ENCODE measurements at regions not wholly inside any gene's neighbourhood (a gene's known extent, or its start where the extent isn't known, plus 50 kb on each side); places are given as distances from the start of the nearest gene placed in this dataset.
"Not testable (repeated sequence)": the region's sequence is repeated elsewhere in the genome, so short reads cannot be mapped to it uniquely, and the experiment has no call there.

DNA sequence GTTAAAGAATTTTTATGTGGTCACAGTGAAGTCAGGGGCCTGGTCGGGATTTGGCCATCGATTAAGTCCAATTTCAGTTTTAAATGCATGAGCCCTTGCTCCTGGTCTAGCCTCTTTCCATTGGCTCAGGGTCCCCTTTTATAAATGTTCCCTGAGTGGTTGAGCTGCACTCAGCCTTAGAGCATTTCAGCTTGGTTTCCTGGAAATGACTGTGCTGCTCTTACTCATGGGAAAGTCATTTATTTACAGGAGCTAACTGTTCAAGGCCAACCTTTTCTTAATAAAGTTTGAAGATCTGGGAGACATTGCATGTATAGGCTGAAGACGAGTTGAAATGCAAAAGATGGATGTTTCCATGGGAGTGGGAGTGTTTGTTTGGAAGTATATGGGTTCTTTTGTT, 98.8 kb upstream of the CLNK start:
- TF ChIP-seq POLR2AphosphoS5 (IDR thresholded peaks at IDR 0.05), result no peak
- no peak for TF ChIP-seq POLR2A (IDR thresholded peaks at IDR 0.05)
- TF ChIP-seq, protein P1, sequence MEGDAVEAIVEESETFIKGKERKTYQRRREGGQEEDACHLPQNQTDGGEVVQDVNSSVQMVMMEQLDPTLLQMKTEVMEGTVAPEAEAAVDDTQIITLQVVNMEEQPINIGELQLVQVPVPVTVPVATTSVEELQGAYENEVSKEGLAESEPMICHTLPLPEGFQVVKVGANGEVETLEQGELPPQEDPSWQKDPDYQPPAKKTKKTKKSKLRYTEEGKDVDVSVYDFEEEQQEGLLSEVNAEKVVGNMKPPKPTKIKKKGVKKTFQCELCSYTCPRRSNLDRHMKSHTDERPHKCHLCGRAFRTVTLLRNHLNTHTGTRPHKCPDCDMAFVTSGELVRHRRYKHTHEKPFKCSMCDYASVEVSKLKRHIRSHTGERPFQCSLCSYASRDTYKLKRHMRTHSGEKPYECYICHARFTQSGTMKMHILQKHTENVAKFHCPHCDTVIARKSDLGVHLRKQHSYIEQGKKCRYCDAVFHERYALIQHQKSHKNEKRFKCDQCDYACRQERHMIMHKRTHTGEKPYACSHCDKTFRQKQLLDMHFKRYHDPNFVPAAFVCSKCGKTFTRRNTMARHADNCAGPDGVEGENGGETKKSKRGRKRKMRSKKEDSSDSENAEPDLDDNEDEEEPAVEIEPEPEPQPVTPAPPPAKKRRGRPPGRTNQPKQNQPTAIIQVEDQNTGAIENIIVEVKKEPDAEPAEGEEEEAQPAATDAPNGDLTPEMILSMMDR (IDR thresholded peaks at IDR 0.05), result no peak
- TF ChIP-seq EP300 (IDR thresholded peaks at IDR 0.05; ENCODE audit: low read depth), result no peak
- intact Hi-C loops (cut with DNase I; ENCODE audit: low total_unique reads) (no loop called here), in situ Hi-C loops (cut with MboI; ENCODE audit: low pct_ligation_motif_present in 1 of 4, low pct_unique_long_range_greater_than_20kb in 1 of 4, low sequenced_read_pairs in 3 of 4) (no loop called here)
- Histone ChIP-seq H3K36me3 (no peaks in the 10 kb centered on the region), H3K4me1 (no peaks in the 10 kb centered on the region), H3K9me3 (no peaks in the 10 kb centered on the region), H3K27ac (no peak overlapping the region), H3K4me3 (no peak overlapping the region), H3K27me3 (no peaks in the 10 kb centered on the region)
- 49 to 70% methylated on average over 3 of the region's 3 CpGs for WGBS, 2 donors (ENCODE audit: low coverage in 1 of 2)
- DNase-seq, result no peak

DNA sequence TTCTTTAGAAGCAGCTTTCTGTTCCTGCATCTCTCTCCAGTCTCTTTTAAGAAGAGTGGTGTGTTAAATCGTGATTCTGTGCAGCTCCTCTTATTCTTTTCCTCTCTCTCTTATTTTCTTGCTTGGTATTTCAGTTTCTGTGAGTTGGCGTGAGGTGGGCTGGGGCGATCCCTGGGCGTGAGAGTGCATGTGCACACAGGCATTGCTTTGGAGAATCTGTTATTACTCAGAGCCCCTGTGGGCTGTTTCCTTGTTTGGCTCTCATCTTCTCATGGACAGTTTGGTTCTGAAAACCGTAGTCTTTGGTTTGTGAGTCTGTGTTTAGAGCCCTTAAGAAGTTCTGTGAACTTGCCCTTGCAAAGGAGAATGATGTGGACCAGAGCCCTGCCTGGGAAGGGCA, 97.2 kb upstream of the CLNK start:
- Histone ChIP-seq H3K4me3 (no peak overlapping the region), H3K9me3 (no peaks in the 10 kb centered on the region), H3K27ac (no peak overlapping the region), H3K27me3 (no peaks in the 10 kb centered on the region), H3K4me1 (no peaks in the 10 kb centered on the region), H3K36me3 (no peaks in the 10 kb centered on the region)
- 72 to 95% methylated on average over 5 of the region's 5 CpGs for WGBS, 2 donors (ENCODE audit: low coverage in 1 of 2)
- in situ Hi-C loops (cut with MboI; ENCODE audit: low pct_ligation_motif_present in 1 of 4, low pct_unique_long_range_greater_than_20kb in 1 of 4, low sequenced_read_pairs in 3 of 4) (no loop called here), intact Hi-C loops (cut with DNase I; ENCODE audit: low total_unique reads) (no loop called here)
- TF ChIP-seq POLR2A (IDR thresholded peaks at IDR 0.05), result no peak
- TF ChIP-seq, protein P1 (IDR thresholded peaks at IDR 0.05), result no peak
- no peak for TF ChIP-seq EP300 (IDR thresholded peaks at IDR 0.05; ENCODE audit: low read depth)
- no peak for TF ChIP-seq POLR2AphosphoS5 (IDR thresholded peaks at IDR 0.05)
- no peak for DNase-seq

- H3K4me3 ChIP-seq; H3K4me1 ChIP-seq; DNase-seq; H3K27me3 ChIP-seq; H3K27ac ChIP-seq; in situ Hi-C loops (cut with MboI; ENCODE audit: low pct_ligation_motif_present in 1 of 4, low pct_unique_long_range_greater_than_20kb in 1 of 4, low sequenced_read_pairs in 3 of 4); H3K9me3 ChIP-seq; intact Hi-C loops (cut with DNase I; ENCODE audit: low total_unique reads); H3K36me3 ChIP-seq: not testable (repeated sequence)
- 89% methylated on average over 13 of the region's 13 CpGs; no CpG with 5 or more reads in 1 of the 2 donors for WGBS, 2 donors (ENCODE audit: low coverage in 1 of 2)
These were observed 96.2 kb upstream of the CLNK start for GRCh38 chr4:10780803-10781202.

DNA sequence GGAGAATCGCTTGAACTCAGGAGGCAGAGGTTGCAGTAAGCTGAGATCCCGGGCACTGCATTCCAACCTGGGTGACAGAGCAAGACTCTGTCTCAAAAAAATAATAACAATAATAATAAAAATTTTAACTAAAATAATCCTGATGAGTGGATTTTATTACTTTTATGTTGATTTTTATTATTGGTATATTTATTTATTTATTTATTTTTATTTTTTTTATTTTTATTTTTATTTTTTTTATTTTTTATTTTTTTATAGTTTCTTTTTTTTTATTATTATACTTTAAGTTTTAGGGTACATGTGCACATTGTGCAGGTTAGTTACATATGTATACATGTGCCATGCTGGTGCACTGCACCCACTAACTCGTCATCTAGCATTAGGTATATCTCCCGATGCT, 90.6 kb upstream of the CLNK start:
- in situ Hi-C loops (cut with MboI; ENCODE audit: low pct_ligation_motif_present in 1 of 4, low pct_unique_long_range_greater_than_20kb in 1 of 4, low sequenced_read_pairs in 3 of 4); DNase-seq; H3K9me3 ChIP-seq; H3K36me3 ChIP-seq; H3K4me3 ChIP-seq; H3K4me1 ChIP-seq; H3K27ac ChIP-seq; H3K27me3 ChIP-seq; intact Hi-C loops (cut with DNase I; ENCODE audit: low total_unique reads): not testable (repeated sequence)
- 91 to 98% methylated on average over 2 to 4 of the region's 4 CpGs for WGBS, 2 donors (ENCODE audit: low coverage in 1 of 2)

DNA sequence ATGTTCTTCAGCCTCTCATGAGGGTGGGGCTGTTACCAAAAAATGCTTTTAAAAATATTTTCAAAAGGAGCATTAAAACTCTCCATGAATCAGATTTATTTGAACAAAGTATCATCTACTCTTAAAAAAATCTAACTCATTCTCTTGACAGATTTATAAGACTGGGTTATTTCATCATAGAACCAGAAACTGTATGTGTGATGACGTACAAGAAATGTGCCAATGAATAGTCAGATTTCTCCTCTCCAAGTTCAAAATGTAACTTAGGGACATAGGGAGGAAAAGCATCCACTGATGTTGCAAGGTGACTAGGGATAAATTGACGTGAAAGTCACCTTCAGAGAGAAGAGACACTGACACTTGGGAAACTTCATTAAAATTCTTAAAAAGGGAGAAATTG, 89.1 kb upstream of the CLNK start:
- H3K36me3 ChIP-seq, result no peaks in the 10 kb centered on the region
- no peaks in the 10 kb centered on the region for H3K27me3 ChIP-seq
- no peak overlapping the region for H3K4me3 ChIP-seq
- no peak for DNase-seq
- no peak overlapping the region for H3K27ac ChIP-seq
- TF ChIP-seq EP300 (IDR thresholded peaks at IDR 0.05; ENCODE audit: low read depth) (no peak), POLR2AphosphoS5 (IDR thresholded peaks at IDR 0.05) (no peak), POLR2A (IDR thresholded peaks at IDR 0.05) (no peak)
- TF ChIP-seq, protein P1 (IDR thresholded peaks at IDR 0.05), result no peak
- in situ Hi-C loops (cut with MboI; ENCODE audit: low pct_ligation_motif_present in 1 of 4, low pct_unique_long_range_greater_than_20kb in 1 of 4, low sequenced_read_pairs in 3 of 4), result no loop called here
- H3K9me3 ChIP-seq, result no peaks in the 10 kb centered on the region
- WGBS, 2 donors (ENCODE audit: low coverage in 1 of 2), result 82 to 86% methylated on average over 2 of the region's 2 CpGs
- H3K4me1 ChIP-seq, result no peaks in the 10 kb centered on the region
- intact Hi-C loops (cut with DNase I; ENCODE audit: low total_unique reads), result no loop called here
